Ishikawa (cell line): ENCODE measurements at regions not wholly inside any gene's neighbourhood (a gene's known extent, or its start where the extent isn't known, plus 50 kb on each side); places are given as distances from the start of the nearest gene placed in this dataset.

ENCODE experiments used
- CEBPB ChIP-seq: IDR thresholded peaks from 2 replicates; pipeline ENCODE4 v1.6.1; 2012
- CREB1 ChIP-seq: IDR thresholded peaks from 2 replicates; pipeline ENCODE4 v1.6.1; 2012; ENCODE audit warnings: low read depth
- EGR1 ChIP-seq: IDR thresholded peaks from 2 replicates; pipeline ENCODE4 v1.6.1; 2012
- EP300 ChIP-seq: IDR thresholded peaks from 2 replicates; pipeline ENCODE4 v1.6.1; 2012; ENCODE audit warnings: borderline replicate concordance
- FOXM1 ChIP-seq: IDR thresholded peaks from 2 replicates; pipeline ENCODE4 v1.6.1; 2012; ENCODE audit warnings: low read depth, borderline replicate concordance
- NFIC ChIP-seq: IDR thresholded peaks from 2 replicates; pipeline ENCODE4 v1.6.1; 2012
- RAD21 ChIP-seq: IDR thresholded peaks from 2 replicates; pipeline ENCODE4 v1.6.1; 2012; ENCODE audit warnings: low read depth
- TAF1 ChIP-seq: IDR thresholded peaks from 2 replicates; pipeline ENCODE4 v1.6.1; 2012; ENCODE audit warnings: low read depth, mild to moderate bottlenecking
- TCF12 ChIP-seq: IDR thresholded peaks from 2 replicates; pipeline ENCODE4 v1.6.1; 2012; ENCODE audit warnings: low read depth
- TEAD4 ChIP-seq: IDR thresholded peaks from 2 replicates; pipeline ENCODE4 v1.6.1; 2012
- YY1 ChIP-seq: IDR thresholded peaks from 2 replicates; pipeline ENCODE4 v1.6.1; 2012; ENCODE audit warnings: low read depth
- ZBTB7A ChIP-seq: IDR thresholded peaks from 2 replicates; pipeline ENCODE4 v1.6.1; 2012; ENCODE audit warnings: low read depth
- TF ChIP-seq, protein P1 (sequence below): IDR thresholded peaks from 2 replicates; pipeline ENCODE4 v1.6.1; 2012; ENCODE audit warnings: low read depth, mild to moderate bottlenecking
- TF ChIP-seq, protein P2 (sequence below): IDR thresholded peaks from 2 replicates; pipeline ENCODE4 v1.6.1; 2012
- TF ChIP-seq, protein P3 (sequence below): IDR thresholded peaks from 2 replicates; pipeline ENCODE4 v1.6.1; 2012

- TF ChIP-seq EP300 = no peak
- TF ChIP-seq NFIC = no peak
- TF ChIP-seq CREB1 = no peak
- no peak for TF ChIP-seq TEAD4
- no peak for TF ChIP-seq CEBPB
These were observed 143.8 kb upstream of the BMPER start for GRCh38 chr7:33761449-33762080.

- no peak for TF ChIP-seq CEBPB
- no peak for TF ChIP-seq TAF1
- no peak for TF ChIP-seq YY1
- no peak for TF ChIP-seq ZBTB7A
- no peak for TF ChIP-seq NFIC
- TF ChIP-seq, protein P1, sequence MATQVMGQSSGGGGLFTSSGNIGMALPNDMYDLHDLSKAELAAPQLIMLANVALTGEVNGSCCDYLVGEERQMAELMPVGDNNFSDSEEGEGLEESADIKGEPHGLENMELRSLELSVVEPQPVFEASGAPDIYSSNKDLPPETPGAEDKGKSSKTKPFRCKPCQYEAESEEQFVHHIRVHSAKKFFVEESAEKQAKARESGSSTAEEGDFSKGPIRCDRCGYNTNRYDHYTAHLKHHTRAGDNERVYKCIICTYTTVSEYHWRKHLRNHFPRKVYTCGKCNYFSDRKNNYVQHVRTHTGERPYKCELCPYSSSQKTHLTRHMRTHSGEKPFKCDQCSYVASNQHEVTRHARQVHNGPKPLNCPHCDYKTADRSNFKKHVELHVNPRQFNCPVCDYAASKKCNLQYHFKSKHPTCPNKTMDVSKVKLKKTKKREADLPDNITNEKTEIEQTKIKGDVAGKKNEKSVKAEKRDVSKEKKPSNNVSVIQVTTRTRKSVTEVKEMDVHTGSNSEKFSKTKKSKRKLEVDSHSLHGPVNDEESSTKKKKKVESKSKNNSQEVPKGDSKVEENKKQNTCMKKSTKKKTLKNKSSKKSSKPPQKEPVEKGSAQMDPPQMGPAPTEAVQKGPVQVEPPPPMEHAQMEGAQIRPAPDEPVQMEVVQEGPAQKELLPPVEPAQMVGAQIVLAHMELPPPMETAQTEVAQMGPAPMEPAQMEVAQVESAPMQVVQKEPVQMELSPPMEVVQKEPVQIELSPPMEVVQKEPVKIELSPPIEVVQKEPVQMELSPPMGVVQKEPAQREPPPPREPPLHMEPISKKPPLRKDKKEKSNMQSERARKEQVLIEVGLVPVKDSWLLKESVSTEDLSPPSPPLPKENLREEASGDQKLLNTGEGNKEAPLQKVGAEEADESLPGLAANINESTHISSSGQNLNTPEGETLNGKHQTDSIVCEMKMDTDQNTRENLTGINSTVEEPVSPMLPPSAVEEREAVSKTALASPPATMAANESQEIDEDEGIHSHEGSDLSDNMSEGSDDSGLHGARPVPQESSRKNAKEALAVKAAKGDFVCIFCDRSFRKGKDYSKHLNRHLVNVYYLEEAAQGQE = no peak
- TF ChIP-seq FOXM1 = no peak
- TF ChIP-seq RAD21 = no peak
- TF ChIP-seq, protein P2, sequence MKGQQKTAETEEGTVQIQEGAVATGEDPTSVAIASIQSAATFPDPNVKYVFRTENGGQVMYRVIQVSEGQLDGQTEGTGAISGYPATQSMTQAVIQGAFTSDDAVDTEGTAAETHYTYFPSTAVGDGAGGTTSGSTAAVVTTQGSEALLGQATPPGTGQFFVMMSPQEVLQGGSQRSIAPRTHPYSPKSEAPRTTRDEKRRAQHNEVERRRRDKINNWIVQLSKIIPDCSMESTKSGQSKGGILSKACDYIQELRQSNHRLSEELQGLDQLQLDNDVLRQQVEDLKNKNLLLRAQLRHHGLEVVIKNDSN = no peak
- TF ChIP-seq TCF12 = no peak
These were observed 143.0 kb upstream of the BMPER start for GRCh38 chr7:33762151-33762910.

- TF ChIP-seq YY1 = no peak
- TF ChIP-seq FOXM1 = no peak
- no peak for TF ChIP-seq NFIC
- TF ChIP-seq CEBPB = no peak
- no peak for TF ChIP-seq TCF12
- TF ChIP-seq, protein P1 = no peak
- TF ChIP-seq TEAD4 = no peak
- TF ChIP-seq, protein P3, sequence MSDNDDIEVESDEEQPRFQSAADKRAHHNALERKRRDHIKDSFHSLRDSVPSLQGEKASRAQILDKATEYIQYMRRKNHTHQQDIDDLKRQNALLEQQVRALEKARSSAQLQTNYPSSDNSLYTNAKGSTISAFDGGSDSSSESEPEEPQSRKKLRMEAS = no peak
- TF ChIP-seq TAF1 = no peak
- TF ChIP-seq EGR1 = no peak
- TF ChIP-seq CREB1 = no peak
These were observed 142.4 kb upstream of the BMPER start for GRCh38 chr7:33762911-33763306.

- no peak for TF ChIP-seq ZBTB7A
- TF ChIP-seq YY1 = no peak
- TF ChIP-seq TEAD4 = no peak
- TF ChIP-seq NFIC = no peak
- TF ChIP-seq EGR1 = no peak
- TF ChIP-seq TCF12 = no peak
- no peak for TF ChIP-seq FOXM1
- no peak for TF ChIP-seq RAD21
- TF ChIP-seq, protein P3 = no peak
- TF ChIP-seq, protein P2 = no peak
- TF ChIP-seq CEBPB = no peak
- TF ChIP-seq TAF1 = no peak
- TF ChIP-seq EP300 = no peak
- no peak for TF ChIP-seq CREB1
- TF ChIP-seq, protein P1 = no peak
These were observed 140.4 kb upstream of the BMPER start for GRCh38 chr7:33764752-33765451.
